ENCODE measurements at regions not wholly inside any gene's neighbourhood (a gene's known extent, or its start where the extent isn't known, plus 50 kb on each side); places are given as distances from the start of the nearest gene placed in this dataset.

GRCh38 chr7:41910940-41911600 is 208.2 kb upstream of the INHBA start:
- H3K4me3 ChIP-seq (ENCODE audit: low read depth, low read length), result no peak overlapping the region
- TF ChIP-seq CTCF (IDR thresholded peaks at IDR 0.05; ENCODE audit: borderline replicate concordance, insufficient read depth, low read depth, low read length), result no peak

GRCh38 chr7:41907444-41907843 is 204.6 kb upstream of the INHBA start:
- TF ChIP-seq CTCF (IDR thresholded peaks at IDR 0.05; ENCODE audit: borderline replicate concordance, insufficient read depth, low read depth, low read length), result no peak
- H3K4me3 ChIP-seq (ENCODE audit: low read depth, low read length), result no peak overlapping the region

- no peak for TF ChIP-seq CTCF (IDR thresholded peaks at IDR 0.05; ENCODE audit: borderline replicate concordance, insufficient read depth, low read depth, low read length)
- H3K4me3 ChIP-seq (ENCODE audit: low read depth, low read length), result no peak overlapping the region
These were observed 197.6 kb upstream of the INHBA start for GRCh38 chr7:41900532-41900931.

GRCh38 chr7:41899823-41900433 is 197.0 kb upstream of the INHBA start:
- no peak for TF ChIP-seq CTCF (IDR thresholded peaks at IDR 0.05; ENCODE audit: borderline replicate concordance, insufficient read depth, low read depth, low read length)
- no peak overlapping the region for H3K4me3 ChIP-seq (ENCODE audit: low read depth, low read length)

GRCh38 chr7:41893656-41894055 is 190.8 kb upstream of the INHBA start:
- no peak for TF ChIP-seq CTCF (IDR thresholded peaks at IDR 0.05; ENCODE audit: borderline replicate concordance, insufficient read depth, low read depth, low read length)
- no peak overlapping the region for H3K4me3 ChIP-seq (ENCODE audit: low read depth, low read length)

- no peak overlapping the region for H3K4me3 ChIP-seq (ENCODE audit: low read depth, low read length)
- peak; percentile 40; the same call in 1 of the 2 replicates for TF ChIP-seq CTCF (IDR thresholded peaks at IDR 0.05; ENCODE audit: borderline replicate concordance, insufficient read depth, low read depth, low read length)
These were observed 189.6 kb upstream of the INHBA start for GRCh38 chr7:41892356-41893100.

Measured in GM12875 (cell line).